Testis (tissue), 2 donors: ENCODE measurements at regions not wholly inside any gene's neighbourhood (a gene's known extent, or its start where the extent isn't known, plus 50 kb on each side); places are given as distances from the start of the nearest gene placed in this dataset.
"Not testable (repeated sequence)": the region's sequence is repeated elsewhere in the genome, so short reads cannot be mapped to it uniquely, and the experiment has no call there.

ENCODE experiments used
- DNase-seq: peaks from one replicate; pipeline ENCODE4 v3.0.0-alpha.2; 2019
- H3K27ac ChIP-seq, 2 donors: fragments of 200-600 bp; sonication (generic); one replicate each; pipeline ENCODE4 v1.5.1; 2019
- H3K27me3 ChIP-seq: fragments of 200-600 bp; sonication (generic); one replicate; pipeline ENCODE4 v1.5.1; 2019
- H3K36me3 ChIP-seq: fragments of 200-600 bp; sonication (generic); one replicate; pipeline ENCODE4 v1.5.1; 2017; ENCODE audit warnings: low read depth; ENCODE audit errors: missing control alignments
- H3K4me1 ChIP-seq: fragments of 200-600 bp; sonication (generic); one replicate; pipeline ENCODE4 v1.5.1; 2019
- H3K4me3 ChIP-seq, 2 donors: fragments of 200-600 bp; sonication (generic); one replicate each; pipeline ENCODE4 v1.5.1; 2017 to 2019
- H3K9me3 ChIP-seq: fragments of 200-600 bp; sonication (generic); one replicate; pipeline ENCODE4 v1.5.1; 2017
- POLR2A ChIP-seq: fragments of 450-650 bp; IDR thresholded peaks from one replicate; pipeline ENCODE4 v1.6.1; 2017; ENCODE audit warnings: antibody characterized with exemption, mild to moderate bottlenecking, moderate library complexity
- WGBS, 2 donors: methylation state at CpG; one replicate each; pipeline ENCODE4 v1.1.5; 2018; 5-methylcytosine and 5-hydroxymethylcytosine counted together
- intact Hi-C: fragments of 100-400 bp; cut with DNase I; formaldehyde crosslinking; loops from one replicate; pipeline ENCODE4 v1.15.1; 2023; ENCODE audit warnings: low total_unique reads
- TF ChIP-seq, protein P1 (sequence below), 3 experiments: fragments of 450-650 bp in 2 of 3; fragments of 200-600 bp in 1 of 3; sonication (generic) in 1 of 3; IDR thresholded peaks; one replicate each; pipeline ENCODE4 v1.5.1; 2016 to 2019; ENCODE audit warnings: antibody characterized with exemption in 3 of 3, mild to moderate bottlenecking in 2 of 3, moderate library complexity in 1 of 3

- Histone ChIP-seq H3K4me1 (no peaks in the 10 kb centered on the region), H3K9me3 (no peaks in the 10 kb centered on the region), H3K27ac (no peak overlapping the region), H3K27me3 (no peaks in the 10 kb centered on the region), H3K36me3 (no peaks in the 10 kb centered on the region), H3K4me3 (no peak overlapping the region)
- DNase-seq, result no peak
- TF ChIP-seq, protein P1, sequence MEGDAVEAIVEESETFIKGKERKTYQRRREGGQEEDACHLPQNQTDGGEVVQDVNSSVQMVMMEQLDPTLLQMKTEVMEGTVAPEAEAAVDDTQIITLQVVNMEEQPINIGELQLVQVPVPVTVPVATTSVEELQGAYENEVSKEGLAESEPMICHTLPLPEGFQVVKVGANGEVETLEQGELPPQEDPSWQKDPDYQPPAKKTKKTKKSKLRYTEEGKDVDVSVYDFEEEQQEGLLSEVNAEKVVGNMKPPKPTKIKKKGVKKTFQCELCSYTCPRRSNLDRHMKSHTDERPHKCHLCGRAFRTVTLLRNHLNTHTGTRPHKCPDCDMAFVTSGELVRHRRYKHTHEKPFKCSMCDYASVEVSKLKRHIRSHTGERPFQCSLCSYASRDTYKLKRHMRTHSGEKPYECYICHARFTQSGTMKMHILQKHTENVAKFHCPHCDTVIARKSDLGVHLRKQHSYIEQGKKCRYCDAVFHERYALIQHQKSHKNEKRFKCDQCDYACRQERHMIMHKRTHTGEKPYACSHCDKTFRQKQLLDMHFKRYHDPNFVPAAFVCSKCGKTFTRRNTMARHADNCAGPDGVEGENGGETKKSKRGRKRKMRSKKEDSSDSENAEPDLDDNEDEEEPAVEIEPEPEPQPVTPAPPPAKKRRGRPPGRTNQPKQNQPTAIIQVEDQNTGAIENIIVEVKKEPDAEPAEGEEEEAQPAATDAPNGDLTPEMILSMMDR (IDR thresholded peaks at IDR 0.05), result no peak
- TF ChIP-seq POLR2A, result no peak
- 55 to 60% methylated on average over 3 of the region's 3 CpGs for WGBS, 2 donors
- intact Hi-C loops, result no loop called here
These were observed 532.2 kb upstream of the API5 start for GRCh38 chr11:42779555-42779954.

DNA sequence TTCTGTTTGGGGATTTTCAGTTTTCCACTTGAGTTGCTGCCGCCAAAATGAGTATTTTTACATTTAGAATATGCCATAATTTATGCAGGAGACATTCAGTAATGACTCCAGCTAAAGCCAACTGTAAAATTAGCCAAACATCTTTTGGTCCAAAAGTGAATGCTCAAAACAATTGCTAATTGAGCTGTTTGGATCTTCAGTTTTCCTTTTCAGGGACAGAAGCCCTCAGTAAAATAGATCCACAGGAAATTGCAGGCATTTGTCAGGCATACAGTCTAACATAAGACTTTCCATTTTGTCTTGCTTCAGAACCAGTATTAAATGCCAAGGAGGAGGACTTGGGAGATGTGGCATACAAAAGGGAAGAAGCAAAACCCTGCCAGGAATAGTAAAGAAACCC lies 524.8 kb upstream of the API5 start:
- intact Hi-C loops, result no loop called here
- Histone ChIP-seq H3K4me3 (no peak overlapping the region), H3K27me3 (no peaks in the 10 kb centered on the region)

GRCh38 chr11:42795483-42795882 lies 516.3 kb upstream of the API5 start:
- H3K9me3 ChIP-seq, H3K4me3 ChIP-seq, H3K27me3 ChIP-seq, intact Hi-C loops, H3K4me1 ChIP-seq, H3K36me3 ChIP-seq, H3K27ac ChIP-seq, DNase-seq: not testable (repeated sequence)
- WGBS, 2 donors, result 89% methylated on average over 2 of the region's 2 CpGs; no CpG with 5 or more reads in 1 of the 2 donors

More for the DNA sequence above, 524.8 kb upstream of the API5 start:
- H3K9me3 ChIP-seq, result no peaks in the 10 kb centered on the region
- no peaks in the 10 kb centered on the region for H3K4me1 ChIP-seq
- no peak for DNase-seq
- no peak overlapping the region for H3K27ac ChIP-seq
- WGBS, 2 donors, result 79 to 81% methylated on average over 1 of the region's 1 CpG
- TF ChIP-seq, protein P1 (IDR thresholded peaks at IDR 0.05), result no peak
- TF ChIP-seq POLR2A, result no peak
- H3K36me3 ChIP-seq, result no peaks in the 10 kb centered on the region

- Histone ChIP-seq H3K36me3 (no peaks in the 10 kb centered on the region), H3K4me3 (no peak overlapping the region), H3K27ac (no peak overlapping the region), H3K27me3 (no peaks in the 10 kb centered on the region), H3K9me3 (no peaks in the 10 kb centered on the region), H3K4me1 (no peaks in the 10 kb centered on the region)
- no peak for TF ChIP-seq POLR2A
- TF ChIP-seq, protein P1 (IDR thresholded peaks at IDR 0.05), result no peak
- WGBS, 2 donors, result 88 to 92% methylated on average over 4 of the region's 4 CpGs
- DNase-seq, result no peak
- intact Hi-C loops, result no loop called here
These were observed 511.8 kb upstream of the API5 start for GRCh38 chr11:42800041-42800440.

DNA sequence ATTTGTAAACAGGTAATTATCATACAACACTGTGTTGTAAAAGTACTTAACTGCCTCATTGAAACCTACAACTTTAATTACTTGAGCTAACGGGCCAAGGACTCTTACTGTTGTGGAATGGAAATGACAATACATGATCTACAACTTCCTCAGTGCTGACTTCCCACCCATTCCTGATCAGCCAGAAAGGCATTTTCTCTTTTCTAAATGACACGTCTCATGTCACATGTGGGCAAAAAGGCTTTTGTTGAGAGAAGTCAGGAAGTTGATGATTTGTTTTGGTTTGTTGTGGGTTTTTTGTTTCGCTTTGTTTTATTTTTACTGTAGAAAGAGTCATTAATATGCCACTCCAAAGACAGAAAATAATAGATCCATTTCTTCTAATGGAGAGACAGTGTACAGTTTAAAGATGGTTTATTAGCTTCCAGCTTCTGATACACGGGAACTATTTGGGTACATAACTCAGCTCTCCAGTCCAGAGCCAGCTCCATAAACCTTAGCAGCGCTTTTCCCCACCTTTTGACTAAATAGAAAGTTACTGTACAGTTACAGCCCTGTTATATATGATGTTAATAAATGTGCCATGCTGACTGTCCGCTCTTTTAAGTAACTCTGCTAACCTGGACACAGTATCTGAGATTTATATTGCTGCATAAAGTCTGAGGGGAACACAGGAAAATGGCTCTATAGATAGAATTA lies 509.4 kb upstream of the API5 start:
- no peak overlapping the region for H3K27ac ChIP-seq
- no peak for DNase-seq
- WGBS, 2 donors, result 59% methylated on average over 6 of the region's 6 CpGs

More for the DNA sequence above, 509.4 kb upstream of the API5 start:
- no peaks in the 10 kb centered on the region for H3K36me3 ChIP-seq
- H3K4me1 ChIP-seq, result no peaks in the 10 kb centered on the region
- intact Hi-C loops, result no loop called here
- no peaks in the 10 kb centered on the region for H3K9me3 ChIP-seq
- no peak for TF ChIP-seq POLR2A
- TF ChIP-seq, protein P1 (IDR thresholded peaks at IDR 0.05), result no peak
- H3K27me3 ChIP-seq, result no peaks in the 10 kb centered on the region
- H3K4me3 ChIP-seq, result no peak overlapping the region
